IPS-18a (cell line): ENCODE measurements at regions not wholly inside any gene's neighbourhood (a gene's known extent, or its start where the extent isn't known, plus 50 kb on each side); places are given as distances from the start of the nearest gene placed in this dataset.

Experiments used
- H3K27ac ChIP-seq: one replicate; pipeline ENCODE4 v1.5.1; 2013; ENCODE audit warnings: low read length
- H3K27me3 ChIP-seq: one replicate; pipeline ENCODE4 v1.6.1; 2013; ENCODE audit warnings: mild to moderate bottlenecking, low read length; ENCODE audit not compliant: control insufficient read depth, insufficient read depth
- H3K36me3 ChIP-seq: one replicate; pipeline ENCODE4 v1.6.1; 2013; ENCODE audit warnings: low read depth, low read length; ENCODE audit not compliant: control insufficient read depth
- H3K4me1 ChIP-seq: one replicate; pipeline ENCODE4 v1.6.1; 2013; ENCODE audit warnings: low read depth, low read length; ENCODE audit not compliant: control insufficient read depth
- H3K4me3 ChIP-seq: one replicate; pipeline ENCODE4 v1.5.1; 2013; ENCODE audit warnings: low read length
- H3K9ac ChIP-seq: one replicate; pipeline ENCODE4 v1.6.1; 2013; ENCODE audit warnings: mild to moderate bottlenecking, low read length, moderate library complexity
- H3K9me3 ChIP-seq: one replicate; pipeline ENCODE4 v1.6.1; 2013; ENCODE audit warnings: low read depth, low read length; ENCODE audit not compliant: control insufficient read depth

DNA sequence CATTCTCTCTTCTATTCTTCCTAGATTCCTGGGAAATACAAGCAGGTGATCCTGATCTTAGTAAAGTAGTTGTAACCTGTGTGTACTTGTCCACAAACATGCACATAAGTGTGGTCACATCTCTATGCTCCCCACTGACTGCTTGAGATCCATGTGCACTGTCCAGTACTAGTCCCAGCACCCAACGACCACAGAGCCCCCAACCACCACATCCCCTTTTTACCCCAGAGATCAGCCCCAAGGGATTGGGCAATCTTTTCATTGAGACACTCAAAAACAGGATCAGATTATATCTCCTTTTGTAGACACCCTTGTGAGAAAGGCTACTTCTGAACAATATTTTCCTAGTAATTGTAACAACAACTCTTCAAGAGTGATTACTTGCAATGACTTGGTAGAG is 240.6 kb downstream of the ACTL7B start:
- H3K4me3 ChIP-seq, result no peak overlapping the region
- H3K27ac ChIP-seq, result no peak overlapping the region
- H3K36me3 ChIP-seq, result no peaks in the 10 kb centered on the region
- no peaks in the 10 kb centered on the region for H3K27me3 ChIP-seq
- no peaks in the 10 kb centered on the region for H3K9me3 ChIP-seq
- H3K4me1 ChIP-seq, result no peaks in the 10 kb centered on the region
- H3K9ac ChIP-seq, result no peak overlapping the region

DNA sequence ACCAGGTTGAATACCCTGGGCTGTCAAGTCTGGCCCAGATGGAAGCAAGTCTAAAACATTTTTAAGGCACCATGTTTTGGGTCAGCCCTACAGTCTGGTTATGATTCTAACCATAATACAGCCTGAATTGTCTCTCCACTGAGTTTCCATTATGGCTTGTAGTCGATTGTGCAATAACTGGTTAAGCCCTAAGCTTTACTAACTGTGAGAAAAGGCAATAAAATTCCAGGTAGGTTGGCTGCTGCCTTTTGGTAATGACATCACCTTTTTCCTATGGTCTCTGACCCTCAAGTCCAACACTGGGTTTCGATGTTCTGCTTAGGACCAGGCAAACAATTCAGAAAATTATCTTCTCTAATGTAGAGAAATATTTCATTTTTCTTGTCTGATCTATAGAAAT is 243.3 kb downstream of the ACTL7B start:
- Histone ChIP-seq H3K9me3 (no peaks in the 10 kb centered on the region), H3K4me3 (no peak overlapping the region), H3K27ac (no peak overlapping the region), H3K36me3 (no peaks in the 10 kb centered on the region), H3K9ac (no peak overlapping the region), H3K4me1 (no peaks in the 10 kb centered on the region), H3K27me3 (no peaks in the 10 kb centered on the region)

DNA sequence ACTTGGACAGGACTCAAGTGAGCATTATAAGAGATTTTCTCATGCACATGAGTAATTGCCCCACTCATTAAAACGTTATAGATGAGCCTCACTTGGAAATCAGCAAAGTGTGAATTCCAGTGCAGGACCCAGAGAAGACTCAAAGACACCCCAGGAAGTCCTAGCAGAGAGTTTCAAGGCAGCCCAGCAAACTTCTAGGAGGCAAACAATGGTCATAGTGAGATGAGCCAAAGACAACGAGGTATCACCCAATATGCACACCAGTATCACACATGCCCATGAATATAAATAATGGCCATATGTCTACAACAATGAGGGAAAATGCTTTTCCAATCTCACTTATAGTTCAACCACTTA is 245.9 kb downstream of the ACTL7B start:
- Histone ChIP-seq H3K4me1 (no peaks in the 10 kb centered on the region), H3K4me3 (no peak overlapping the region), H3K36me3 (no peaks in the 10 kb centered on the region), H3K27ac (no peak overlapping the region), H3K27me3 (no peaks in the 10 kb centered on the region), H3K9ac (no peak overlapping the region), H3K9me3 (no peaks in the 10 kb centered on the region)

DNA sequence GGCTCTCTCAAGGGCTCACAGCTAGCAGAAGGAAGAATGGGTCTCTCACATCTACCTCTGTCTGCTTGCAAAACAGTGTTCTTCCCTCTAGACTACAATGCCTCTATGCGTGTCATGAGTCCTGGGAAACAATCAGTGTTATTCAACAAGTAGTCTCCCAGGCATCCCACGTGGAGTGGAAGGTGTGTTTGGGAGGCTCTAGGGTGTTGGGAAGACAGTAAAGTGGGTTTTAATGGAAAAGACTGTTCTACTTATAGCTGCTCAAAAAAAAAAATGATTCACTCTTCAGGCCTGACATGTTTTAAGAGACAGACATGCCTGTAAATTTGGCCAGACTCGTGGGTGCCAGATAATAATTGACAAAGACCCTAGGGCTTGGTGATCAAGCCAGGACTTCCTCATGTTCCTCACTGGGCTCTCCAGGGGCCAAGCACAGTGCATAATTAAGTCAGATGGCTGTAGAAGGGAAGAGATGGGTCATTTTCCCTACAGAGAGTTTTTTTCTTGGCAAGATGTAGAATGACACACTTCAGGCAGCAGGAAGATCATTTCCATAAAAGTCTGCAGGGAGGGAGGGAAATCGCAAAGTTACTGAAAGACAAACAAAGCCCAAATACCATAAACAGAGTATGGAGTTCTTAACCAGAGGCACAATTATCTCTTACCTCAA is 246.4 kb downstream of the ACTL7B start:
- no peaks in the 10 kb centered on the region for H3K9me3 ChIP-seq
- no peak overlapping the region for H3K27ac ChIP-seq
- H3K4me3 ChIP-seq, result no peak overlapping the region
- no peak overlapping the region for H3K9ac ChIP-seq
- no peaks in the 10 kb centered on the region for H3K4me1 ChIP-seq
- no peaks in the 10 kb centered on the region for H3K36me3 ChIP-seq
- no peaks in the 10 kb centered on the region for H3K27me3 ChIP-seq

DNA sequence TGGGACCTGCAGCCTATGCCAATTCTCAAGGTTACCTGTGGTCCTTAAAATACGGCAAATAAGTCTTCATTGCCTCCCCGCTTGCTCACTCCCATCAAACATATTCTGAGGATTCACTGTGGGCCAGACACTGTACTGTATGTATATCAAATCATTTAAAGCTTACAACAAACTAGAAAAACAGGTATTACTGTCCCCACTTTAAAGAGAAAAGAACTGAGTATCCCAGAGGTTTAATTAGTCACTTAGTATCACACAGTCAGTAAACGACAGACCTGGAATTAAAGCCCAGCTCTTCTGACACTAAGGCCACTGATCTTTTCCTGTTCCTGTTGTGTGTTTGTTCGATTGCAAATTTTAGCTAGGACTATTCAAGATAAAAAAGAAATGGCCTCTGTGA is 248.2 kb downstream of the ACTL7B start:
- Histone ChIP-seq H3K4me3 (no peak overlapping the region), H3K9me3 (no peaks in the 10 kb centered on the region), H3K27me3 (no peaks in the 10 kb centered on the region), H3K36me3 (no peaks in the 10 kb centered on the region), H3K4me1 (no peaks in the 10 kb centered on the region), H3K9ac (no peak overlapping the region), H3K27ac (no peak overlapping the region)

DNA sequence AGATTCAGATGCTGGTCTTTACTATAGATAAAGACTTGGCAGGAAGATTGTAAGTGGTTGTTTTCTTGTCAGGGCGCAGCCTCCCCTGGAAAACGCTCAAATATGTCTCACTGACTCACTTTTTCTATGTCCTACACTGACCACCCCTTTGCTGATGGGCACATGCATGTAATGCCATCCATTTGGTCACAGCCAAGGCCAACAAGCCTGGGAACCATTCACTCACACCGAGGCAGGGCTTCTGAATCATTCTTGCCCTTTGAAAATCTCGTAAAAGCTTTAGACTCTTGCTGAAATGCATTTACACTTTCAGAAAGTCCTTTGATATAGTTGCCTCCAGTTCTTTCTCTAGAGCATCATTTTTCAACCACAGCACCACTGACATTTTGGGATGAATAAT is 249.4 kb downstream of the ACTL7B start:
- H3K36me3 ChIP-seq, result no peaks in the 10 kb centered on the region
- H3K9me3 ChIP-seq, result no peaks in the 10 kb centered on the region
- H3K4me1 ChIP-seq, result no peaks in the 10 kb centered on the region
- no peaks in the 10 kb centered on the region for H3K27me3 ChIP-seq
- no peak overlapping the region for H3K27ac ChIP-seq
- H3K9ac ChIP-seq, result no peak overlapping the region
- H3K4me3 ChIP-seq, result no peak overlapping the region

DNA sequence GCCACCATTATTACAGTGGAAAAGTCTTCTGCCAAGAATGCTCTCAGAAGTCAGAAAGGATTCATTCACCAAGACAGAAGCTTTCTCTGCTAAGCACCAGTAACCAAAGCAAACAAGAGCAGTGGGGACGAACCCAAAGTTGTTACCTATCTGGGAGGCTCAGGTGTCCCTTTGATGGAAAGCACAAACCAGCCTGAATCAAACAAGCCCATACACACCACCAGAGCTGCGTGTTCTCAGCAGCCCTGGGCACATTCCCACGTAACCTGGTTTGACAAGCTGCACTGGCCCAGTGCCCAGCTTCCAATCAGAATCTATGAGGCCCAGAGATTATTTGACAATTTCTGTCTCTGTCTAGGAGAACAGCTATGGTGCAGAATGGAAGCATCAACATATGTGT is 252.6 kb downstream of the ACTL7B start:
- Histone ChIP-seq H3K36me3 (no peaks in the 10 kb centered on the region), H3K4me1 (no peaks in the 10 kb centered on the region), H3K4me3 (no peak overlapping the region), H3K27me3 (no peaks in the 10 kb centered on the region), H3K9me3 (no peaks in the 10 kb centered on the region), H3K27ac (no peak overlapping the region), H3K9ac (no peak overlapping the region)

DNA sequence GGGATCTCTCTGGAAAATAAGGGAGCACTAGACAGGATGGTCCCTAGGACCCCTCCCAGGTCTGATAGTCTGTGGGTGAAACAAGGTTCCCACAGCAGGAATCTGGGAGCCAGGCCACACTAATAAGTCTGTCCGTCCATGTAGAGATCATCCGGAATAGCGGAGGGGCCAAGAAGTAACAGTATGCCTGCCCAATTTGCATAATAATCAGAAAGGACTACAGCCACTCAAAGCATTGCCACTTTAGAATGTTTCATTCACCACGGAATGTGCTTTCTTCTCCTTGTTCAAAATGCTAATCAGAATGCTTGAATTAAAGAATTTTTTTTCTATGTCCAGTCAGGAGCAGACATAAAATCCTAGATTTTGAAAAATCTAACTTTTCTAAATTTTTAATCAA is 254.9 kb downstream of the ACTL7B start:
- no peaks in the 10 kb centered on the region for H3K4me1 ChIP-seq

DNA sequence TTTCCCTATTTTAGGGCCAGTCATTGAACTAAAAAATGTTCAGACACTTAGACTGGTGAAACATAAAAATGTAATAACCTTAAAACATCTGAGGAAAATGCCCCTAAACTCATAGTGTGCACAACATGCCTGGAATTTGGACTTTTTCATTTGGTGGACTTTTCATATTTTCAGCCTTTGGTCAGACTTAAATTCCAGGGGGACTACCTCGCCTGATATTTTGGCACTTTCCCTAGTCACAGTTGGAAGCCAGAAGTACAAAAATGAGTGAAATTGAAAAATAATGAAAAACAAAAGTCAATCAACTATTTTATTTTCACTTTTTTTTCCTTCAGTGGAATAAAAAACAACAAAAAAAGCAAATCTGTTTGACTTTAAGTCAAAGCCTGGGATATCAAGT is 256.2 kb downstream of the ACTL7B start:
- H3K9ac ChIP-seq, result no peak overlapping the region
- H3K4me1 ChIP-seq, result no peaks in the 10 kb centered on the region
- H3K4me3 ChIP-seq, result no peak overlapping the region
- H3K36me3 ChIP-seq, result no peaks in the 10 kb centered on the region
- no peaks in the 10 kb centered on the region for H3K27me3 ChIP-seq
- H3K9me3 ChIP-seq, result no peaks in the 10 kb centered on the region
- H3K27ac ChIP-seq, result no peak overlapping the region

More for the DNA sequence above, 254.9 kb downstream of the ACTL7B start:
- no peaks in the 10 kb centered on the region for H3K36me3 ChIP-seq
- H3K27ac ChIP-seq, result no peak overlapping the region
- H3K27me3 ChIP-seq, result no peaks in the 10 kb centered on the region
- no peaks in the 10 kb centered on the region for H3K9me3 ChIP-seq
- no peak overlapping the region for H3K4me3 ChIP-seq
- no peak overlapping the region for H3K9ac ChIP-seq

DNA sequence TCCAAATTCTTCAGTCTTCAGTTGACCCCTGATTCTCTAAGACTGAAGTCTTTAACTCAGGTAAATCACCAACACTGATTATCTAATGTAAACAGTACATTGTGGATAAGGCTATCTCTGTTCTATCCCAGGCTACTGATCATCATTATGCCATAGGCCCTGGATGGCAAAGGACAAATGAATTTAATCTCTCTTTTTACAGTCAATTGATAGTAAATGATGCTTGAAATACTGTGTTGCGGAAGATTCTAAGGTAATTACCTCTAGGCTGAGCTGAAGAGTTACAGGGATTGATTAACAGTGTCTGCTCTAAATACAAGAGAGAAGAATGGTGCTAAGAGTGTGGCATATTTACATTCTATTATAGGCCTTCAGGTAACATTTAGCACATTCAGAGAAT is 264.7 kb downstream of the ACTL7B start:
- no peak overlapping the region for H3K27ac ChIP-seq
- H3K9me3 ChIP-seq, result no peaks in the 10 kb centered on the region
- no peak overlapping the region for H3K4me3 ChIP-seq
- H3K4me1 ChIP-seq, result peaks cover 6% of the 10 kb centered on the region
- no peaks in the 10 kb centered on the region for H3K36me3 ChIP-seq
- no peak overlapping the region for H3K9ac ChIP-seq
- no peaks in the 10 kb centered on the region for H3K27me3 ChIP-seq

DNA sequence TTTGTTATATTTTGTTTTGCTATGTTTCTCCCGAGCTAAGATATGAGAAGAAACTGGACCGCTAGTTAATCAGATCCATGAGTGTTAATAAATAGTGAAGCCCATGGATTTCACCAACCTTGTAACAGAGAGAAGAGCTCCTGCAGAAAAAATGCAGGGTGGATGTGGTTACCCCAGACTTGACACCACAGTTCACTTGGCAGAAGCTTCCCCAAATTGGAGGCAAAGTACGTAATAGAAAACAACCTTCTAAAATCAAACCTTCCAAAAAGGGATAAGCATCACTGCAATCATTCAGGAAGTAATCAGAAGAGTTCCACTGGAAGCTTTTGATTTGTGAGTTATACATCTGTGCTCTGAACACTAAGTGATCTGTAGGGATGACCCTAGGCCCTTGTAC is 267.5 kb downstream of the ACTL7B start:
- H3K27me3 ChIP-seq, result no peaks in the 10 kb centered on the region
- H3K4me3 ChIP-seq, result no peak overlapping the region
- H3K27ac ChIP-seq, result no peak overlapping the region
- no peaks in the 10 kb centered on the region for H3K9me3 ChIP-seq
- H3K9ac ChIP-seq, result no peak overlapping the region
- no peaks in the 10 kb centered on the region for H3K36me3 ChIP-seq
- H3K4me1 ChIP-seq, result peaks cover 6% of the 10 kb centered on the region

DNA sequence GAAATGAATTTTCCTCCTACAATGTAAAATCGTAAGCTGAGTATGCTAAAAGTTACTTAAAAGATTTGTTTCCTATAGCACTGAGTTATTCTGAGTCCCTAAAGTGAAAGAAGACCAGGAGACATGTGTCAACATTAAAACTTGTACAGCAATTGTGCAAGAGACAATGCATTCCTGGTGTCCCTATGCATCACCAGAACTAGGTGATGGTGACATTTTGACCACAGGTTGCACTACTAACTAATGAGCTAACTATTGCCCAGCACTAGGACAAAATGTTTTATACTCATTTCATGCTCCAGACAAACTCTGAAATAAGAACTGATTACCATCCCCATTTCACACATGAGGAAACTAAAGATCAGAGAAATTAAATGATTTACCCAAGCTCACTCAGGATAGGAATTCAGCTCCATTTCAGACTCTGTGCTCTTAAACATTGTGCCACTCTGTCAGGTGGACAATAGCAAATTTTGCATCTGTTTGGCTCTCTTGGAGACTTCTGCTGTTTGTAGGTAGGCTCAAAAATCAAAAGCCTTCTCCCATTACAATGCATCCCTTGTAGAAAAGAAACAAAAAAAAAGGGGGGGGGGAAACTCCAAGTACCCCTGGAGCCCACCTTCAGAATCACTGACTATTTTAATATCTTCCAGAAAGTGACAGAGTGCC is 269.2 kb downstream of the ACTL7B start:
- Histone ChIP-seq H3K4me3 (no peak overlapping the region), H3K9ac (no peak overlapping the region), H3K27me3 (no peaks in the 10 kb centered on the region), H3K36me3 (no peaks in the 10 kb centered on the region), H3K9me3 (no peaks in the 10 kb centered on the region), H3K27ac (no peak overlapping the region), H3K4me1 (peaks cover 6% of the 10 kb centered on the region)
